HCT116 (cell line): ENCODE measurements at regions not wholly inside any gene's neighbourhood (a gene's known extent, or its start where the extent isn't known, plus 50 kb on each side); places are given as distances from the start of the nearest gene placed in this dataset.

Source experiments
- ATAC-seq: fragments of 200-7000 bp; cut with Tn5 transposase; 2 replicates; pipeline ENCODE4 v1.9.1; 2020; ENCODE audit warnings: mild to moderate bottlenecking, moderate library complexity
- BruUV-seq: library from RNA; stranded (reverse); fragments of 400-500 nt; replicated peaks from 2 replicates; lab custom pipeline; 2021; lab: Mats Ljungman, UMichigan
- CTCF ChIA-PET: fragments of 300-600 bp; sonication (Branson Sonifier 250); formaldehyde crosslinking; loops from one replicate; lab custom pipeline; 2021; ENCODE audit warnings: antibody characterized with exemption; lab: Charles Lee
- POLR2A ChIA-PET: fragments of 300-600, 350-600 bp; sonication (Branson Sonifier 250); formaldehyde crosslinking; loops from one replicate; lab custom pipeline; 2021; ENCODE audit warnings: antibody characterized with exemption; lab: Charles Lee
- RAD21 ChIA-PET, 2 experiments: fragments of 300-600 bp; sonication (Branson Sonifier 250); formaldehyde crosslinking; loops; one replicate each; lab custom pipeline; 2023; ENCODE audit warnings: low total read pairs in 2 of 2; ENCODE audit not compliant: uncharacterized antibody in 2 of 2, unreplicated experiment in 2 of 2, low non-redundant PET in 1 of 2; lab: Charles Lee
- DNase-seq: peaks from one replicate; pipeline ENCODE4 v3.0.0-alpha.2; 2010; ENCODE audit warnings: low read depth, low spot score
- H2AFZ ChIP-seq: fragments of 200-600 bp; shearing (Covaris generic), sonication (generic); 2 replicates; pipeline ENCODE4 v1.6.1; 2017; ENCODE audit warnings: low read depth, mixed run types, mixed read lengths, antibody characterized with exemption, low read length; ENCODE audit not compliant: poor library complexity, severe bottlenecking
- H3K27ac ChIP-seq: 2 replicates; pipeline ENCODE4 v1.5.1; 2012; ENCODE audit warnings: low read depth, low read length
- H3K27me3 ChIP-seq: fragments of 200-600 bp; sonication (generic); 2 replicates; pipeline ENCODE4 v1.6.1; 2016; ENCODE audit warnings: mixed run types, low read length, mixed read lengths; ENCODE audit not compliant: insufficient read depth
- H3K36me3 ChIP-seq, 2 experiments: fragments of 200-500 bp in 1 of 2; fragments of 200-600 bp in 1 of 2; sonication (Bioruptor generic) in 1 of 2; sonication (generic) in 1 of 2; 2 replicates each; pipeline versions ENCODE4 v1.5.1 to v1.6.1; 2014 to 2016; ENCODE audit warnings: low read length in 2 of 2, inconsistent platforms in 1 of 2, mixed read lengths in 1 of 2, mixed run types in 1 of 2; ENCODE audit not compliant: insufficient read depth in 2 of 2, control insufficient read depth in 1 of 2
- H3K4me1 ChIP-seq, 2 experiments: fragments of 200-600 bp in 1 of 2; sonication (generic) in 1 of 2; 2 replicates each; pipeline versions ENCODE4 v1.5.1 to v1.6.1; 2012 to 2017; ENCODE audit warnings: low read length in 2 of 2, inconsistent platforms in 1 of 2, mild to moderate bottlenecking in 1 of 2, mixed read lengths in 1 of 2, mixed run types in 1 of 2, moderate library complexity in 1 of 2; ENCODE audit not compliant: insufficient read depth in 2 of 2, control insufficient read depth in 1 of 2
- H3K4me2 ChIP-seq: fragments of 200-600 bp; sonication (generic); 2 replicates; pipeline ENCODE4 v1.6.1; 2017; ENCODE audit warnings: mixed run types, low read length, mixed read lengths
- H3K4me3 ChIP-seq, 2 experiments: fragments of 200-600 bp in 1 of 2; sonication (generic) in 1 of 2; replicated peaks in 1 of 2; 2 replicates each; pipeline ENCODE4 v1.5.1; 2011 to 2016; ENCODE audit warnings: low read length in 2 of 2, control low read depth in 1 of 2, low read depth in 1 of 2, mild to moderate bottlenecking in 1 of 2, mixed read lengths in 1 of 2, mixed run types in 1 of 2
- H3K79me2 ChIP-seq: fragments of 200-600 bp; sonication (generic); 2 replicates; pipeline ENCODE4 v1.6.1; 2017; ENCODE audit warnings: mild to moderate bottlenecking, mixed run types, low read length, moderate library complexity, mixed read lengths; ENCODE audit not compliant: insufficient read depth
- H3K9ac ChIP-seq: fragments of 200-600 bp; sonication (generic); 2 replicates; pipeline ENCODE4 v1.6.1; 2016; ENCODE audit warnings: low read length, mixed read lengths
- H3K9me2 ChIP-seq: fragments of 200-600 bp; sonication (generic), shearing (Covaris generic); 2 replicates; pipeline ENCODE4 v1.6.1; 2017; ENCODE audit warnings: mixed run types, mild to moderate bottlenecking, moderate library complexity; ENCODE audit not compliant: insufficient read depth
- H3K9me3 ChIP-seq, 2 experiments: fragments of 200-500 bp in 1 of 2; fragments of 200-600 bp in 1 of 2; sonication (Bioruptor generic) in 1 of 2; sonication (generic) in 1 of 2; 2 replicates each; pipeline ENCODE4 v1.6.1; 2014 to 2017; ENCODE audit warnings: low read length in 2 of 2, mixed read lengths in 2 of 2, inconsistent platforms in 1 of 2, low read depth in 1 of 2, mild to moderate bottlenecking in 1 of 2, mixed run types in 1 of 2, moderate library complexity in 1 of 2; ENCODE audit not compliant: control insufficient read depth in 1 of 2, insufficient read depth in 1 of 2
- H4K20me1 ChIP-seq: fragments of 200-600 bp; sonication (generic), shearing (Covaris generic); 2 replicates; pipeline ENCODE4 v1.6.1; 2017; ENCODE audit warnings: mixed run types, mild to moderate bottlenecking, moderate library complexity; ENCODE audit not compliant: insufficient read depth
- CBX3 ChIP-seq: IDR thresholded peaks from 2 replicates; pipeline ENCODE4 v1.6.1; 2012; ENCODE audit warnings: low read depth
- CEBPB ChIP-seq: IDR thresholded peaks from 2 replicates; pipeline ENCODE4 v1.6.1; 2012; ENCODE audit warnings: low read depth
- CTCF ChIP-seq, 3 experiments: fragments of 200-600 bp in 1 of 3; sonication (generic) in 1 of 3; IDR thresholded peaks in 2 of 3; conservative IDR thresholded peaks in 1 of 3; 2 replicates each; pipeline ENCODE4 v1.5.1; 2012 to 2017; ENCODE audit warnings: low read depth in 2 of 3, low read length in 2 of 3, antibody characterized with exemption in 1 of 3, borderline replicate concordance in 1 of 3, control low read depth in 1 of 3, mild to moderate bottlenecking in 1 of 3, mixed read lengths in 1 of 3, mixed run types in 1 of 3, moderate library complexity in 1 of 3; ENCODE audit not compliant: insufficient read depth in 1 of 3
- EGR1 ChIP-seq: IDR thresholded peaks from 2 replicates; pipeline ENCODE4 v1.6.1; 2012; ENCODE audit warnings: low read depth
- EZH2 ChIP-seq: fragments of 200-600 bp; sonication (generic); IDR thresholded peaks from 2 replicates; pipeline ENCODE4 v1.6.1; 2017; ENCODE audit warnings: antibody characterized with exemption, mixed run types
- EZH2phosphoT487 ChIP-seq: fragments of 200-600 bp; IDR thresholded peaks from 2 replicates; pipeline ENCODE4 v1.6.1; 2018; ENCODE audit warnings: antibody characterized with exemption, borderline replicate concordance
- FOSL1 ChIP-seq: IDR thresholded peaks from 2 replicates; pipeline ENCODE4 v1.6.1; 2012; ENCODE audit warnings: low read depth
- JUND ChIP-seq: IDR thresholded peaks from 2 replicates; pipeline ENCODE4 v1.6.1; 2012
- POLR2A ChIP-seq: IDR thresholded peaks from 2 replicates; pipeline ENCODE4 v1.7.0; 2011; ENCODE audit warnings: borderline replicate concordance; ENCODE audit not compliant: insufficient read depth, insufficient read length; ENCODE audit errors: extremely low read depth
- POLR2AphosphoS5 ChIP-seq: IDR thresholded peaks from 2 replicates; pipeline ENCODE4 v1.6.1; 2011; ENCODE audit warnings: mild to moderate bottlenecking, low read depth, low read length, moderate library complexity
- SIN3A ChIP-seq: IDR thresholded peaks from 2 replicates; pipeline ENCODE4 v1.6.1; 2012; ENCODE audit warnings: low read depth
- SRF ChIP-seq: IDR thresholded peaks from 2 replicates; pipeline ENCODE4 v1.6.1; 2012; ENCODE audit warnings: low read depth
- TCF7L2 ChIP-seq: IDR thresholded peaks from 2 replicates; pipeline ENCODE4 v1.7.0; 2011; ENCODE audit warnings: borderline replicate concordance, inconsistent platforms; ENCODE audit not compliant: insufficient read depth, insufficient read length; ENCODE audit errors: extremely low read depth
- YY1 ChIP-seq: IDR thresholded peaks from 2 replicates; pipeline ENCODE4 v1.6.1; 2011; ENCODE audit warnings: low read length, low read depth, moderate library complexity, mild to moderate bottlenecking; ENCODE audit not compliant: insufficient replicate concordance; ENCODE audit errors: extremely low read depth
- ZNF274 ChIP-seq: fragments of 200-500 bp; sonication (Bioruptor generic); IDR thresholded peaks from 2 replicates; pipeline ENCODE4 v1.6.1; 2014; ENCODE audit warnings: mild to moderate bottlenecking, low read depth, low read length, inconsistent platforms
- intact Hi-C: fragments of 100-400 bp; cut with micrococcal nuclease; formaldehyde crosslinking; loops from 2 replicates; pipeline ENCODE4 v1.10.0; 2022

- CTCF ChIA-PET = no interaction called here
These were observed 295.5 kb upstream of the KAZN start for GRCh38 chr1:14303011-14303410.

GRCh38 chr1:14304381-14304865, 294.1 kb upstream of the KAZN start:
- Histone ChIP-seq H3K4me1 (no peaks in the 10 kb centered on the region), H3K9me2 (no peaks in the 10 kb centered on the region), H3K4me3 (no peak overlapping the region), H3K27me3 (peaks cover 24% of the 10 kb centered on the region), H3K27ac (no peak overlapping the region), H3K9me3 (no peaks in the 10 kb centered on the region), H3K9ac (no peak overlapping the region), H4K20me1 (no peaks in the 10 kb centered on the region), H3K4me2 (no peak overlapping the region), H3K36me3 (no peaks in the 10 kb centered on the region), H2AFZ (no peak overlapping the region), H3K79me2 (no peaks in the 10 kb centered on the region)
- no TSS peak for BruUV-seq
- ChIA-PET RAD21 (no interaction called here), POLR2A (no interaction called here), CTCF (no interaction called here)
- ATAC-seq (no peak), DNase-seq (no peak)
- intact Hi-C loops = no loop called here
- no peak for TF ChIP-seq EZH2
- no peak for TF ChIP-seq JUND
- no peak for TF ChIP-seq ZNF274
- TF ChIP-seq CTCF (IDR thresholded peaks at IDR 0.05 in 2 of 3, conservative IDR thresholded peaks at IDR 0.05 in 1 of 3; ENCODE audit: borderline replicate concordance in 1 of 3, insufficient read depth in 1 of 3, low read depth in 2 of 3, low read length in 2 of 3) = no peak
- TF ChIP-seq POLR2AphosphoS5 = no peak
- no peak for TF ChIP-seq TCF7L2
- TF ChIP-seq FOSL1 = no peak
- no peak for TF ChIP-seq EZH2phosphoT487
- TF ChIP-seq EGR1 = no peak
- TF ChIP-seq SIN3A = no peak
- TF ChIP-seq SRF = no peak
- TF ChIP-seq POLR2A = no peak
- no peak for TF ChIP-seq CEBPB

More at GRCh38 chr1:14303011-14303410, 295.5 kb upstream of the KAZN start:
- no peaks in the 10 kb centered on the region for H3K9me2 ChIP-seq
- H3K4me1 ChIP-seq = no peaks in the 10 kb centered on the region
- RAD21 ChIA-PET = no interaction called here
- H3K79me2 ChIP-seq = no peaks in the 10 kb centered on the region
- no peak overlapping the region for H2AFZ ChIP-seq
- H3K4me2 ChIP-seq = no peak overlapping the region
- no peak overlapping the region for H3K4me3 ChIP-seq
- TF ChIP-seq POLR2AphosphoS5 (no peak), EGR1 (no peak), CBX3 (no peak), YY1 (no peak), CTCF (IDR thresholded peaks at IDR 0.05 in 2 of 3, conservative IDR thresholded peaks at IDR 0.05 in 1 of 3; ENCODE audit: borderline replicate concordance in 1 of 3, insufficient read depth in 1 of 3, low read depth in 2 of 3, low read length in 2 of 3) (no peak), FOSL1 (no peak)
- no peaks in the 10 kb centered on the region for H4K20me1 ChIP-seq
- H3K9ac ChIP-seq = no peak overlapping the region
- no TSS peak for BruUV-seq
- POLR2A ChIA-PET = no interaction called here
- intact Hi-C loops = no loop called here
- ATAC-seq = no peak
- no peaks in the 10 kb centered on the region for H3K36me3 ChIP-seq
- no peak for DNase-seq
- no peaks in the 10 kb centered on the region for H3K9me3 ChIP-seq
- no peak overlapping the region for H3K27ac ChIP-seq
- peaks cover 24% of the 10 kb centered on the region for H3K27me3 ChIP-seq
